C4-2B (cell line): ENCODE measurements at regions not wholly inside any gene's neighbourhood (a gene's known extent, or its start where the extent isn't known, plus 50 kb on each side); places are given as distances from the start of the nearest gene placed in this dataset.

Experiments used
- H3K27ac ChIP-seq: fragments of 450-650 bp; 2 replicates; pipeline ENCODE4 v1.5.1; 2017
- CTCF ChIP-seq: fragments of 450-650 bp; conservative IDR thresholded peaks from 2 replicates; pipeline ENCODE4 v1.5.1; 2017; ENCODE audit warnings: mild to moderate bottlenecking
- ZFX ChIP-seq: fragments of 450-650 bp; IDR thresholded peaks from 2 replicates; pipeline ENCODE4 v1.6.1; 2017

GRCh38 chr12:118751355-118751754 lies 230.0 kb upstream of the SRRM4 start:
- TF ChIP-seq CTCF = no peak
- no peak for TF ChIP-seq ZFX
- H3K27ac ChIP-seq = no peak overlapping the region

GRCh38 chr12:118760623-118761022 lies 220.7 kb upstream of the SRRM4 start:
- H3K27ac ChIP-seq = no peak overlapping the region
- TF ChIP-seq ZFX (no peak), CTCF (no peak)

- H3K27ac ChIP-seq = no peak overlapping the region
- no peak for TF ChIP-seq CTCF
- no peak for TF ChIP-seq ZFX
Measured at GRCh38 chr12:118763234-118763633, 218.1 kb upstream of the SRRM4 start.

- no peak overlapping the region for H3K27ac ChIP-seq
- TF ChIP-seq ZFX (no peak), CTCF (no peak)
Measured at GRCh38 chr12:118773956-118774723, 207.2 kb upstream of the SRRM4 start.

GRCh38 chr12:118777504-118777903 lies 203.8 kb upstream of the SRRM4 start:
- no peak overlapping the region for H3K27ac ChIP-seq
- TF ChIP-seq ZFX (no peak), CTCF (no peak)

- no peak overlapping the region for H3K27ac ChIP-seq
- TF ChIP-seq ZFX (no peak), CTCF (no peak)
Measured at GRCh38 chr12:118778077-118778476, 203.3 kb upstream of the SRRM4 start.

- no peak for TF ChIP-seq CTCF
- TF ChIP-seq ZFX = no peak
- H3K27ac ChIP-seq = no peak overlapping the region
Measured at GRCh38 chr12:118780939-118781338, 200.4 kb upstream of the SRRM4 start.
